NCI-H128 (cell line): ENCODE measurements at regions not wholly inside any gene's neighbourhood (a gene's known extent, or its start where the extent isn't known, plus 50 kb on each side); places are given as distances from the start of the nearest gene placed in this dataset.
"Not testable (repeated sequence)": the region's sequence is repeated elsewhere in the genome, so short reads cannot be mapped to it uniquely, and the experiment has no call there.

Experiments used
- DNase-seq: peaks from one replicate; lab custom pipeline; 2025; ENCODE audit not compliant: unreplicated experiment; lab: John Stamatoyannopoulos, UW

GRCh38 chr7:110417611-110418010 lies 673.3 kb upstream of the LRRN3 start:
- DNase-seq, result no peak

GRCh38 chr7:110418659-110419280 lies 672.2 kb upstream of the LRRN3 start:
- DNase-seq, result no peak

GRCh38 chr7:110420788-110421187 lies 670.1 kb upstream of the LRRN3 start:
- DNase-seq, result no peak

- no peak for DNase-seq
These were observed 669.3 kb upstream of the LRRN3 start for GRCh38 chr7:110421490-110422241.

- no peak for DNase-seq
These were observed 658.8 kb upstream of the LRRN3 start for GRCh38 chr7:110432061-110432553.

- DNase-seq, result not testable (repeated sequence)
These were observed 652.0 kb upstream of the LRRN3 start for GRCh38 chr7:110438926-110439325.

- DNase-seq, result no peak
These were observed 648.5 kb upstream of the LRRN3 start for GRCh38 chr7:110442381-110442837.

GRCh38 chr7:110446658-110447057 lies 644.3 kb upstream of the LRRN3 start:
- DNase-seq, result no peak

GRCh38 chr7:110448918-110449317 lies 642.0 kb upstream of the LRRN3 start:
- no peak for DNase-seq

- DNase-seq, result no peak
These were observed 636.2 kb upstream of the LRRN3 start for GRCh38 chr7:110454713-110455112.

- DNase-seq, result no peak
These were observed 629.3 kb upstream of the LRRN3 start for GRCh38 chr7:110461621-110462020.

- DNase-seq, result no peak
These were observed 620.5 kb upstream of the LRRN3 start for GRCh38 chr7:110470420-110470819.

- DNase-seq, result not testable (repeated sequence)
These were observed 618.5 kb upstream of the LRRN3 start for GRCh38 chr7:110472419-110472818.

- DNase-seq, result no peak
These were observed 610.0 kb upstream of the LRRN3 start for GRCh38 chr7:110480964-110481363.

- no peak for DNase-seq
These were observed 607.4 kb upstream of the LRRN3 start for GRCh38 chr7:110483553-110483952.

GRCh38 chr7:110484356-110484755 lies 606.6 kb upstream of the LRRN3 start:
- no peak for DNase-seq

- no peak for DNase-seq
These were observed 604.4 kb upstream of the LRRN3 start for GRCh38 chr7:110486549-110486948.

GRCh38 chr7:110502888-110503465 lies 588.0 kb upstream of the LRRN3 start:
- no peak for DNase-seq

GRCh38 chr7:110507369-110507768 lies 583.6 kb upstream of the LRRN3 start:
- DNase-seq, result no peak

- DNase-seq, result no peak
These were observed 583.1 kb upstream of the LRRN3 start for GRCh38 chr7:110507832-110508231.

GRCh38 chr7:110514975-110515551 lies 575.9 kb upstream of the LRRN3 start:
- not testable (repeated sequence) for DNase-seq

GRCh38 chr7:110519851-110520250 lies 571.1 kb upstream of the LRRN3 start:
- DNase-seq, result no peak
